ENCODE measurements at regions not wholly inside any gene's neighbourhood (a gene's known extent, or its start where the extent isn't known, plus 50 kb on each side); places are given as distances from the start of the nearest gene placed in this dataset.

- H3K4me1 Mint-ChIP-seq (ENCODE audit: low read depth), result no peaks in the 10 kb centered on the region
- ChIA-PET POLR2A (no interaction called here), CTCF (interaction anchor here (0.7 kb wide), 1 partner anchor 576 kb away, joined by 3 read pairs; no protein-coding TSS in a partner anchor)
- peaks cover 5% of the 10 kb centered on the region for H3K36me3 Mint-ChIP-seq (ENCODE audit: low read depth)
- H3K27me3 Mint-ChIP-seq (ENCODE audit: low read depth), result no peaks in the 10 kb centered on the region
- DNase-seq, result no peak
- H3K4me3 Mint-ChIP-seq, result no peak overlapping the region
- no peak overlapping the region for H3K27ac Mint-ChIP-seq
- no peak for ATAC-seq
- H3K9me3 Mint-ChIP-seq (ENCODE audit: insufficient read depth), result peaks cover 21% of the 10 kb centered on the region
Measured at GRCh38 chr1:173107696-173108095, 57.0 kb upstream of the TNFSF18 start.

GRCh38 chr1:173103006-173103405 is 52.3 kb upstream of the TNFSF18 start:
- ATAC-seq, result no peak
- Mint-ChIP-seq H3K4me3 (no peak overlapping the region), H3K36me3 (ENCODE audit: low read depth) (peaks cover 2% of the 10 kb centered on the region), H3K27ac (no peak overlapping the region), H3K27me3 (ENCODE audit: low read depth) (no peaks in the 10 kb centered on the region), H3K9me3 (ENCODE audit: insufficient read depth) (peaks cover 19% of the 10 kb centered on the region), H3K4me1 (ENCODE audit: low read depth) (no peaks in the 10 kb centered on the region)
- no peak for DNase-seq
- ChIA-PET POLR2A (interaction anchor here (0.6 kb wide), 1 partner anchor 67 kb away, joined by 3 read pairs; no protein-coding TSS in a partner anchor), CTCF (no interaction called here)

GRCh38 chr1:173101589-173101988 is 50.8 kb upstream of the TNFSF18 start:
- ATAC-seq (no peak), DNase-seq (no peak)
- Mint-ChIP-seq H3K4me3 (no peak overlapping the region), H3K4me1 (ENCODE audit: low read depth) (no peaks in the 10 kb centered on the region), H3K36me3 (ENCODE audit: low read depth) (no peaks in the 10 kb centered on the region), H3K27ac (no peak overlapping the region), H3K27me3 (ENCODE audit: low read depth) (no peaks in the 10 kb centered on the region), H3K9me3 (ENCODE audit: insufficient read depth) (peaks cover 10% of the 10 kb centered on the region)
- ChIA-PET POLR2A (no interaction called here), CTCF (no interaction called here)

- H3K27ac Mint-ChIP-seq, result no peak overlapping the region
- POLR2A ChIA-PET, result no interaction called here
Measured at GRCh38 chr1:173100476-173101107, 49.9 kb upstream of the TNFSF18 start.

More at GRCh38 chr1:173100476-173101107, 49.9 kb upstream of the TNFSF18 start:
- Mint-ChIP-seq H3K4me1 (ENCODE audit: low read depth) (no peaks in the 10 kb centered on the region), H3K9me3 (ENCODE audit: insufficient read depth) (peaks cover 10% of the 10 kb centered on the region), H3K4me3 (no peak overlapping the region), H3K36me3 (ENCODE audit: low read depth) (no peaks in the 10 kb centered on the region), H3K27me3 (ENCODE audit: low read depth) (no peaks in the 10 kb centered on the region)
- no peak for ATAC-seq
- DNase-seq, result no peak
- CTCF ChIA-PET, result no interaction called here

Data from activated CD8-positive, alpha-beta T cell treated with anti-CD3 and anti-CD28 coated beads, Interleukin-2, amount 10 ng/mL, durations not matched to agents 7 days and 5 days (primary cell).